ENCODE measurements at regions not wholly inside any gene's neighbourhood (a gene's known extent, or its start where the extent isn't known, plus 50 kb on each side); places are given as distances from the start of the nearest gene placed in this dataset.

DNA sequence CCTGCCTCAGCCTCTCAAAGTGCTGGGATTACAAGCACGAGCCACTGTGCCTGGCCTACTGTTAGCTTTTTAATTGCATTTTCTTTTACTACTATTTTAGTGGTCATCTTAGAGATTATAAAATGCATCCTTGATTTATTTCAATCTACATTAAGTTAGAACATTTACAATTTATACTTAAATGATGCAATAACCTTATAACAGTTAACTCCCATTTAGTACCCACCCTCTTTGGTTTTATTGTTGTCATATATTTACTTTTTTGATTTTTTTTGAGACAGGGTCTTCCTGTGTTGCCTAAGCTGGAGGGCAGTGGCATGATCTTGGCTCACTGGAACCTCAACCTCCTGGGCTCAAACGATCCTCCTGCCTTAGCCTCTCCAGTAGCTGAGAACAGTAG lies 77.3 kb downstream of the PPCDC start:
- Histone ChIP-seq H3K27ac (ENCODE audit: poor library complexity, severe bottlenecking) (no peak overlapping the region), H3K9me3 (ENCODE audit: severe bottlenecking) (no peaks in the 10 kb centered on the region), H3K4me1 (ENCODE audit: insufficient read depth, poor library complexity, severe bottlenecking) (peaks cover 13% of the 10 kb centered on the region), H3K27me3 (ENCODE audit: insufficient read depth, poor library complexity, severe bottlenecking) (no peaks in the 10 kb centered on the region), H3K4me3 (ENCODE audit: severe bottlenecking) (no peak overlapping the region), H3K36me3 (ENCODE audit: low read depth) (no peaks in the 10 kb centered on the region)
- no peak for ATAC-seq (ENCODE audit: low read depth)
- no peak for DNase-seq (ENCODE audit: low spot score)
- no peak for TF ChIP-seq CTCF (IDR thresholded peaks at IDR 0.05; ENCODE audit: poor library complexity, severe bottlenecking)

DNA sequence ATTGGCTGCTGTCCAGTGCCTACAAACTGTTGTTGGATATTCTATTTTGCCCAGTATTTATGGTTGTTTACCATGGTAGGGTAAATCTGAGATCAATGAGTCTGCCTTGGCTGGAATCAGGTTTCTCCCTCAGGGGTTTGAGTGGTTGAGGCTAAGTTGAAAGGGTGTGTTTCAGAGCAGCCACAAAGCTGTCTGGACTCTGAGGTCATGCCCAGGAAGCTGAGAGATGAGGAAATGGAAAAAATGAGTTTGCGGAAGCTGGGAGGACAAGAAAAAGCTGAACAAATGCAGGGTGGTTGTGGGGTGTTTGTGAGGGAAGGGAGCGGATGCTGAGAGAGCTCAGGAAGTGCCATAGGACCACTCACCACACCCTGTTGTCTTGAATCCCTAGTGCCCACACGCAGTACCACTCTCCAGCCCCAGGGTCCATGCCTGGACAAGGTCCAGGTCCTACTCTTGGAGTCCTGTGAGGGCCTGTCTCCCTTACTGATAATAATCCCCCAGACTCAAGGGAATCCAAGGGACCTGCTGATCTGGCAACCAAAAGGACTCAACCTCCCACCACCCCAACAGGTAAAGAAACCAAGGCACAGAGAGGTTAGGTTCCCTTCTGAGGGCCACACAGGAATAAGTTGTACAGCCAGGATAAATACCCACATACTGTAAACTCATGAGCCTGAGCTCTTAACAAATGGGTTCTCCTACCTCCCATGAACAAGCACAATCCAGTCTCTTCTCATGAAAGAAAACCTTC lies 81.6 kb downstream of the PPCDC start:
- Histone ChIP-seq H3K4me3 (ENCODE audit: severe bottlenecking) (no peak overlapping the region), H3K4me1 (ENCODE audit: insufficient read depth, poor library complexity, severe bottlenecking) (peaks cover 28% of the 10 kb centered on the region), H3K9me3 (ENCODE audit: severe bottlenecking) (no peaks in the 10 kb centered on the region), H3K36me3 (ENCODE audit: low read depth) (no peaks in the 10 kb centered on the region), H3K27me3 (ENCODE audit: insufficient read depth, poor library complexity, severe bottlenecking) (no peaks in the 10 kb centered on the region), H3K27ac (ENCODE audit: poor library complexity, severe bottlenecking) (peak overlapping the region; percentile 68)
- ATAC-seq (ENCODE audit: low read depth) (peak; percentile 93), DNase-seq (ENCODE audit: low spot score) (peak; percentile 88)
- no peak for TF ChIP-seq CTCF (IDR thresholded peaks at IDR 0.05; ENCODE audit: poor library complexity, severe bottlenecking)

DNA sequence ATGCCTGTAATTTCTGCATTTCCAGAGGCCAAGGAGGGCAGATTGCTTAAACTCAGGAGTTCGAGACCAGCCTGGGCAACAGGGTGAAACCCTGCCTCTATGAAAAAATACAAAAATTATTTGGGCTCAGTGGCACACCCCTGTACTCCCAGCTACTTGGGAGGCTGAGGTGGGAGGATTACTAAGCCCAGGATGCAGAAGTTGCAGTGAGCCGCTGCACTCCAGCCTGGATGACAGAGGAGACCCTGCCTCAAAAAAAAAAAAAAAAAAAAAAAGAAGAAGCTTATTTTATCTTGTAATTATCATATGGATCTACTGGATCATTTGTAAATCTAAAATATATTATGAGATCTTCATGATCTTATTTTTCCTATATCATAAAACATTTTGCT lies 84.1 kb downstream of the PPCDC start:
- no peak for DNase-seq (ENCODE audit: low spot score)
- no peak for ATAC-seq (ENCODE audit: low read depth)
- Histone ChIP-seq H3K27ac (ENCODE audit: poor library complexity, severe bottlenecking) (peak overlapping the region; percentile 51), H3K27me3 (ENCODE audit: insufficient read depth, poor library complexity, severe bottlenecking) (no peaks in the 10 kb centered on the region), H3K9me3 (ENCODE audit: severe bottlenecking) (no peaks in the 10 kb centered on the region), H3K36me3 (ENCODE audit: low read depth) (no peaks in the 10 kb centered on the region), H3K4me3 (ENCODE audit: severe bottlenecking) (no peak overlapping the region), H3K4me1 (ENCODE audit: insufficient read depth, poor library complexity, severe bottlenecking) (peaks cover 28% of the 10 kb centered on the region)
- no peak for TF ChIP-seq CTCF (IDR thresholded peaks at IDR 0.05; ENCODE audit: poor library complexity, severe bottlenecking)

DNA sequence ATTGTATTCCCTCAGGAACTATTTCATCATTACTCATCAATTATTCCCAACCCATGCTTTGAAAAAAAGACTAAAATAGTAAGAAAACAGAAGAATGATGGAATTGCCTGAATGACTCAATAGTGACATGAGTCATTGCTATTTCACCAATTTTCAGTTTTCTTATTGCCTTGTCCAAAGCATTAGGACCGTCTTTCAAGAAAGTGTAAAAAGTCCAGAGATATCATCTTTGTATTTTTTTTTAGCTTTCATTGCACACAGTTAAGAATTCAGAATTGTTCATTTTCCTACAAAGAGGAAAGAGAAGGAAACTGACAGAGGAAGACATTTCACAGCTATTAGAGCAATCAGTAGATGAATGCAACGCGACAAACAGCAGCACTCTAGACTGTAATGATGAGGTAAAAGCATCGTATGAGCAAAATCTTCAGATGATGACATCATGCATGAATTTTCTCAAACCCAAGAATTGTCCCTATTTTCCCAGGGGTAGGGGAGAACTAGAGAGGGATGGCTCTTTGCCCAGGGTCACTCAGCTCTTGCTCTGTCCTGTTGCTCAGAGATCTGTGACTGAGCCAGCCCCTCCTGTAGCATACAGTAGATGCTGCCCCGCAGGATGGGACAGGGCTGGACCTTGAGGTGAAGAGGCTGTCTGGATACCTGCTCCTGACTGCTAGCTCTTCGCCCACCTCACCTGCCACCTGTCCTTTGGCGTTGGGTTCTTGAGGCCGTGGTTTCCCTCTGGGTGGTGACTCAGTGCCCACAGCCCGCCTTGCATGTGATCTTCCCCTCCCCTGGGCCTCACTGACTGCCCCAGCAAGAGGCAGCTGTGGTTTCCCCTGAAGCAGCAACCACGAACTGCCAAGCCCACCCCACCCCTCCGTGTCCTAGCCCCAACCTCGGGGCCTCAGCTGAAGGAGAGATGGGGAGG lies 84.8 kb downstream of the PPCDC start:
- DNase-seq (ENCODE audit: low spot score) (peak; percentile 90), ATAC-seq (ENCODE audit: low read depth) (peak; percentile 74)
- Histone ChIP-seq H3K27ac (ENCODE audit: poor library complexity, severe bottlenecking) (peak overlapping the region; percentile 51), H3K4me3 (ENCODE audit: severe bottlenecking) (no peak overlapping the region), H3K36me3 (ENCODE audit: low read depth) (no peaks in the 10 kb centered on the region), H3K9me3 (ENCODE audit: severe bottlenecking) (no peaks in the 10 kb centered on the region), H3K27me3 (ENCODE audit: insufficient read depth, poor library complexity, severe bottlenecking) (no peaks in the 10 kb centered on the region), H3K4me1 (ENCODE audit: insufficient read depth, poor library complexity, severe bottlenecking) (peaks cover 28% of the 10 kb centered on the region)
- no peak for TF ChIP-seq CTCF (IDR thresholded peaks at IDR 0.05; ENCODE audit: poor library complexity, severe bottlenecking)
